ENCODE measurements at regions not wholly inside any gene's neighbourhood (a gene's known extent, or its start where the extent isn't known, plus 50 kb on each side); places are given as distances from the start of the nearest gene placed in this dataset.

- no peak for DNase-seq
Measured at GRCh38 chr15:46676233-46677206, 1040.8 kb upstream of the SEMA6D start.

- DNase-seq: no peak
Measured at GRCh38 chr15:46677491-46677890, 1039.8 kb upstream of the SEMA6D start.

- no peak for DNase-seq
Measured at GRCh38 chr15:46681901-46682300, 1035.4 kb upstream of the SEMA6D start.

- no peak for DNase-seq
Measured at GRCh38 chr15:46682969-46683791, 1034.1 kb upstream of the SEMA6D start.

GRCh38 chr15:46685096-46685495, 1032.2 kb upstream of the SEMA6D start:
- no peak for DNase-seq

GRCh38 chr15:46685681-46686080, 1031.6 kb upstream of the SEMA6D start:
- DNase-seq: no peak

GRCh38 chr15:46696281-46696680, 1021.0 kb upstream of the SEMA6D start:
- DNase-seq: no peak

GRCh38 chr15:46701346-46701745, 1016.0 kb upstream of the SEMA6D start:
- DNase-seq: no peak

GRCh38 chr15:46701896-46702295, 1015.4 kb upstream of the SEMA6D start:
- DNase-seq: no peak

GRCh38 chr15:46703020-46703861, 1014.1 kb upstream of the SEMA6D start:
- DNase-seq: no peak

- DNase-seq: no peak
Measured at GRCh38 chr15:46703871-46704637, 1013.3 kb upstream of the SEMA6D start.

- DNase-seq: no peak
Measured at GRCh38 chr15:46707452-46707851, 1009.9 kb upstream of the SEMA6D start.

- DNase-seq: no peak
Measured at GRCh38 chr15:46708226-46708625, 1009.1 kb upstream of the SEMA6D start.

GRCh38 chr15:46709460-46710083, 1007.7 kb upstream of the SEMA6D start:
- no peak for DNase-seq

GRCh38 chr15:46710401-46710960, 1006.8 kb upstream of the SEMA6D start:
- no peak for DNase-seq

- no peak for DNase-seq
Measured at GRCh38 chr15:46713045-46713444, 1004.3 kb upstream of the SEMA6D start.

GRCh38 chr15:46714950-46715349, 1002.4 kb upstream of the SEMA6D start:
- no peak for DNase-seq

- no peak for DNase-seq
Measured at GRCh38 chr15:46723308-46723707, 994.0 kb upstream of the SEMA6D start.

GRCh38 chr15:46732060-46732459, 985.2 kb upstream of the SEMA6D start:
- no peak for DNase-seq

GRCh38 chr15:46735115-46735514, 982.2 kb upstream of the SEMA6D start:
- DNase-seq: no peak

- no peak for DNase-seq
Measured at GRCh38 chr15:46751303-46751702, 966.0 kb upstream of the SEMA6D start.
